ENCODE measurements at regions not wholly inside any gene's neighbourhood (a gene's known extent, or its start where the extent isn't known, plus 50 kb on each side); places are given as distances from the start of the nearest gene placed in this dataset.

- DNase-seq, result no peak
- H3K27me3 ChIP-seq (ENCODE audit: control insufficient read depth, insufficient read depth, low read length), result no peaks in the 10 kb centered on the region
- no peak overlapping the region for H3K4me3 ChIP-seq (ENCODE audit: insufficient read depth, low read depth, low read length)
- H3K36me3 ChIP-seq (replicated peaks; ENCODE audit: control insufficient read depth, insufficient read depth, low read length), result no peaks in the 10 kb centered on the region
Measured at GRCh38 chr18:61736133-61736532, 156.7 kb downstream of the RNF152 start.

DNA sequence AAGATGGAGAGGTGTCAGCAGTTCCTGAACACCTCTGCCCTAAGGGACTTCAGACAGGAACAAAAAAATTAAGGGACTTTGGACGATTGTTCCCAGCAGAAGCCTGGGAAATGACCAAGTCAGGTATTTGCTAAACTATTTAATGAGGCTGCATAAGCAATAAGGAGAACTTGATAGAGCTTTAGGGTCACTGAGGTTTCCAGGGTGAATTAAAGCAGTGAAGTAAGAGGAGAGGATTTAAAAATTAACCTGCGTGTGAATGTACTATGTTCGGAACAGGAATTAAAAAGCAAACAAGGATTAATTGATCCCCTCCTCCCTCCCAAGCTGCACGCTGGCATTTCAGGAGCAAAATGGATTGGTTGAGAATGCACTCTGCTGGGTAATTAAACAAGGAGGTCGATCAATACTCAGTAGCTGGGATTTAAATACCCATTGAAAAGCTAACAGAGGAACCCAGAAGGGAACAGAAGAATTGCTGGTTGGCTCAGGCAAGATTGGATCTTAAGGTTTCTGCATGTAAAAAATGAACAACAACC lies 157.2 kb downstream of the RNF152 start:
- Histone ChIP-seq H3K27me3 (ENCODE audit: control insufficient read depth, insufficient read depth, low read length) (no peaks in the 10 kb centered on the region), H3K4me3 (ENCODE audit: insufficient read depth, low read depth, low read length) (no peak overlapping the region), H3K36me3 (replicated peaks; ENCODE audit: control insufficient read depth, insufficient read depth, low read length) (no peaks in the 10 kb centered on the region)
- no peak for DNase-seq

DNA sequence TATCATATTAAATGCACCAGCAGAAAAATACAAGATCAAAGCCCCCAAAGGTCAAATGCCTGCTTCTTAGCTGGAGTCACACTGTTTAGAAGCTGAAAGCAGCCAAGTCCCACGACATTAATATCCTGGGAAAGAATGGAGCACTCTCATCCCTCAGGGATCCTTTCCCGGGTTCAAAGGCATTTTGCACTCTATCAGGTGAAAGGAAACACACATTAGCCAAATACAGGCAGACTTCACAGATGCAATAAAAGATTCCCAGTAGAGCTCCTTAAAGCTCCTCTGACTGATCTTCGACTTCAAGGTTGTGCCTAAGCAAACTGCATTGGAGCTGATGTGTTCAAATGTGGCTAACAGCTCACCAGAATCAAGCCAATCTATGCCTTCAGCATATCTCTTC lies 158.4 kb downstream of the RNF152 start:
- H3K36me3 ChIP-seq (replicated peaks; ENCODE audit: control insufficient read depth, insufficient read depth, low read length), result no peaks in the 10 kb centered on the region
- no peak for DNase-seq
- no peak overlapping the region for H3K4me3 ChIP-seq (ENCODE audit: insufficient read depth, low read depth, low read length)
- H3K27me3 ChIP-seq (ENCODE audit: control insufficient read depth, insufficient read depth, low read length), result no peaks in the 10 kb centered on the region

DNA sequence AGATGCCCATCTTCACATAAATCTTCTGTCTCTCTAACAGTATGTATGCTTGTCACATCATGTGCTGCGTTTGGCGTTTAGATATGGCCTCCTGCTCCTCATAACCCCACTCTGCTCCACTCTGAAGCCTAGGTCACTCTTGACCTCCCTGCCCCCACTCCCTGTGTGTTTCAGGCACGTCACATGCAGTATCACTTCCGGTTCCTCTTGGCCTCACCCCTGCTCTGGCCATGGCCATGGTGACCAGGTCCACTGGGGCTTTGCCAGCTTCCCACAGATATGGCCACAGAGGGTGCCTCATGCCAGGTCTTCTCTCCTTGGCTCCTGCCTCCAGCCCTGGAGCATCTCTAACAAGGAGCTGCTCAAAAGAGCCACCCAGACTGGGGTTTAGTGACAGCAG lies 160.0 kb downstream of the RNF152 start:
- no peak overlapping the region for H3K4me3 ChIP-seq (ENCODE audit: insufficient read depth, low read depth, low read length)
- no peak for DNase-seq
- no peaks in the 10 kb centered on the region for H3K36me3 ChIP-seq (replicated peaks; ENCODE audit: control insufficient read depth, insufficient read depth, low read length)
- H3K27me3 ChIP-seq (ENCODE audit: control insufficient read depth, insufficient read depth, low read length), result no peaks in the 10 kb centered on the region

DNA sequence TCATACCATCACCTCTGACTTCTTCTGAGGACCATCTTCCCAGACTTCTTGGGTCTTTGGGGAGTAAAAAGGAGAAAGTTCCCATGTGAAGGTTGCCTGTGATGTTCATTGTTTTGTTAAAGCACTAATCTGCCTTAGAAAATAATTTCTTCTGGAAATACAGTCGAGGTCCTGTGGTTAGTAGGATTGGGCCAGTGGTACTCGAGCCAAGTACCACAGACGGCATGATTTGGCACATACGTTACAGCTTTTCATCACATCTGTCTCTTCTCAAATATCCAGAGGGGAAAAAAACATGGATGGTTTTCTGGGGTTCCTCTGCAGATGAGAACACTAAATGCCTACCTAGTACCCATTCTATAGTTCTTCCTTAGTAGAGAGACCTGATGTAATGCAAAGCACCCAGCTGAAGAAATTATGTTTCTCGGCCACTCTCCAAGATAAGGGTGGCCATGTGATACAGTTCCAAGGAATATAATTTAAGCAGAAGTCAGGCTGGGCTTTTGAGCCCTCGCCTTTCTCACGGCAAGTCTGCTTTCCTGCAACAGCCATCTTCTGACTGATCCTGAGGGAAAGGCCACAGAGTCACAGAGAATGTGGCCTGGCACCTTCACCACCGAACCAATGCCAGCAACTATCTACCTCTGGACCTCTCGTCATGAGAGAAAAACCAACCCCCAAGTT lies 161.0 kb downstream of the RNF152 start:
- DNase-seq, result no peak
- no peak overlapping the region for H3K4me3 ChIP-seq (ENCODE audit: insufficient read depth, low read depth, low read length)
- H3K36me3 ChIP-seq (replicated peaks; ENCODE audit: control insufficient read depth, insufficient read depth, low read length), result no peaks in the 10 kb centered on the region
- no peaks in the 10 kb centered on the region for H3K27me3 ChIP-seq (ENCODE audit: control insufficient read depth, insufficient read depth, low read length)

- no peak overlapping the region for H3K4me3 ChIP-seq (ENCODE audit: insufficient read depth, low read depth, low read length)
- H3K36me3 ChIP-seq (replicated peaks; ENCODE audit: control insufficient read depth, insufficient read depth, low read length), result no peaks in the 10 kb centered on the region
- H3K27me3 ChIP-seq (ENCODE audit: control insufficient read depth, insufficient read depth, low read length), result no peaks in the 10 kb centered on the region
- no peak for DNase-seq
Measured at GRCh38 chr18:61731178-61731577, 161.6 kb downstream of the RNF152 start.

DNA sequence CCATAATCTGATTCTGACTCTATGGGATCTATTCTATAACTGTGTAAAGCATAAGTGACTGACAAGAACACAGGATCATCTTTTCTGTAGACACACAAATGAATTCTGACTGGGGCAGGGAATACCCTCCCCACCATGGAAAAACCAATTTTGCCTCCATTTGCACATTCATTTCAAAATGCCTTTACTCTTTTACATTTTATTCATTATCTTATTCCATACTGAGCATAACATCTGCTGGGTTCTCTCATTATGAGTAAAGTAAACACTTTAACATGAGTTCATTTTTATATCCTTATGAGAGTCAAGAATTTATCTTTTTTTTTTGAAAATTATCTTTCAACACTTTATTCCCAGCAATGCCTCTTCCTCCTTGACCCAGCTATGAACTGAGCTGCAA lies 163.5 kb downstream of the RNF152 start:
- DNase-seq, result no peak
- H3K27me3 ChIP-seq (ENCODE audit: control insufficient read depth, insufficient read depth, low read length), result no peaks in the 10 kb centered on the region
- no peak overlapping the region for H3K4me3 ChIP-seq (ENCODE audit: insufficient read depth, low read depth, low read length)
- H3K36me3 ChIP-seq (replicated peaks; ENCODE audit: control insufficient read depth, insufficient read depth, low read length), result no peaks in the 10 kb centered on the region

DNA sequence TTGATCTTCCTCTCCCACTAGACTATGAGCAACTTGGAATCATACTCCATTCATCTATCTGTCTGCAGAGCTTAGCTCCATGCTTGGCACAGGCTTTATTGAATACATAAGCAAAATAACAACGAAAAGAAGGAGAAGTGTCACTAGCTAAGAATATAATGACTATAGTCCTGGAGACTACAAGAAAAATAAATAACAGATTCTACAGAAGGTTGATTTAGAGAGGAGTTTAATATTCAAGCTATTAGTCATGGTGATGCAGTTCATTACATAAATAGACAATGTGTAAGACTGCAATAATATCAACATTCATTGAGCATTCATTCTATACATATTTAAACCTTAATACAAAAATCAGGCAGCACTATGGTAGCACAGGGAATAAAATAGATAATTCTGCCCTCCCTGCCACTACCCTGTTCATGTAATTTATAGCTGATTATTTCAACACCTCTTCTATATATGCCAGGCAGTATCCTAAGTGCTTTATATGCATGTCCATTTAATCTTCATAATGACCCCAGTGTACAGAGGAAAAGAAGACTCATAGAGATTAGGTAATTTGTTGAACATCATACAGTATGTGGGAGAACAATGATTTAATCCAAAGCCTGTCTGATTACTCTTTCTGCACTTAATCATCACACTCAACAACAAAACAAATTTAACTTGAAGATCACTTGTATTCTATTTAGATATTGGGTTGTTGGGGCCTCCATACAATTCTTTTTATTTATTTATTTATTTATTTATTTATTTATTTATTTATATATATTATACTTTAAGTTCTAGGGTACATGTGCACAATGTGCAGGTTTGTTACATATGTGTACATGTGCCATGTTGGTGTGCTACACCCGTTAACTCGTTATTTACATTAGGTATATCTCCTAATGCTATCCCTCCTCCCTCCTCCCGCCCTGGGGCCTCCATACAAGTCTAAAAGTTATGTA lies 165.3 kb downstream of the RNF152 start:
- Histone ChIP-seq H3K4me3 (ENCODE audit: insufficient read depth, low read depth, low read length) (no peak overlapping the region), H3K36me3 (replicated peaks; ENCODE audit: control insufficient read depth, insufficient read depth, low read length) (no peaks in the 10 kb centered on the region), H3K27me3 (ENCODE audit: control insufficient read depth, insufficient read depth, low read length) (no peaks in the 10 kb centered on the region)
- DNase-seq, result no peak

GRCh38 chr18:61724532-61724931 lies 168.3 kb downstream of the RNF152 start:
- Histone ChIP-seq H3K36me3 (replicated peaks; ENCODE audit: control insufficient read depth, insufficient read depth, low read length) (no peaks in the 10 kb centered on the region), H3K27me3 (ENCODE audit: control insufficient read depth, insufficient read depth, low read length) (no peaks in the 10 kb centered on the region), H3K4me3 (ENCODE audit: insufficient read depth, low read depth, low read length) (no peak overlapping the region)
- no peak for DNase-seq

DNA sequence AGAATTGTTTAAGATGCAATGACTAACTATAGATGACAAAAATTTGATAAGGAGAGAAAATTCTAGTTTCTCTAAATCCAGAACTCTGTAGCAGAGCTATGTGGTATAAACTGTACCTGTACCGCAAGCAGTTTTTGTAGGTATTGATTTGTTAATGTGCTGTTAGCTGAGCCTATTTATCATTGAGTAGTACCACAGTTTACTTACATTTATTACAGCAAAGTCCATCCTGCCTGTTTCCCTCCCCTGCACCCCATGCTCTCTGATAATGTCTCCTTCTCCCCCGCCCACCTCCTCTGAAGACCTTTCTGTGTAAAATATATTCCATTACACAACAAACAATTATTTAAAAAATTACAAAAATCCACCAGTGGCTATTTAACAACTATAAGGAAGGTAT lies 170.6 kb downstream of the RNF152 start:
- no peaks in the 10 kb centered on the region for H3K27me3 ChIP-seq (ENCODE audit: control insufficient read depth, insufficient read depth, low read length)
- H3K36me3 ChIP-seq (replicated peaks; ENCODE audit: control insufficient read depth, insufficient read depth, low read length), result no peaks in the 10 kb centered on the region
- no peak for DNase-seq
- H3K4me3 ChIP-seq (ENCODE audit: insufficient read depth, low read depth, low read length), result no peak overlapping the region

DNA sequence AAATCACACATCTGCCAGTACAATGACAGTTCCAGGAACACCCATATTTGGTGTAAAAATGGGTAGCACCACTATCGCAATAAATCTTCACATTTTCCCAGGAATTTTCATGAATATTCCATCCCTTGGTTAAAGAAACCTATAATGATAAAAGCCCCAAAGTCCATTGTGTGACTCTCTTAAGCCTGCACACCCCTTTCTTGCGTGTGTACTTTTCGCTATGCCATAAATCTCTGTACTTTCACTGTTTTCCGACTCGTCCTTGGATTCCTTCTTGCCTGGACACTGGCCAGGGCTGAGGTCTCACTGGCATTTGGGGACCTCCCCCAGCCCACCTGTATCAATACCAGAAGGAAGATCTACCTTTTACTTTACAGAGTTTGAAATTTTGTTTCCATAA lies 172.3 kb downstream of the RNF152 start:
- DNase-seq, result no peak
- H3K27me3 ChIP-seq (ENCODE audit: control insufficient read depth, insufficient read depth, low read length), result no peaks in the 10 kb centered on the region
- H3K36me3 ChIP-seq (replicated peaks; ENCODE audit: control insufficient read depth, insufficient read depth, low read length), result no peaks in the 10 kb centered on the region

DNA sequence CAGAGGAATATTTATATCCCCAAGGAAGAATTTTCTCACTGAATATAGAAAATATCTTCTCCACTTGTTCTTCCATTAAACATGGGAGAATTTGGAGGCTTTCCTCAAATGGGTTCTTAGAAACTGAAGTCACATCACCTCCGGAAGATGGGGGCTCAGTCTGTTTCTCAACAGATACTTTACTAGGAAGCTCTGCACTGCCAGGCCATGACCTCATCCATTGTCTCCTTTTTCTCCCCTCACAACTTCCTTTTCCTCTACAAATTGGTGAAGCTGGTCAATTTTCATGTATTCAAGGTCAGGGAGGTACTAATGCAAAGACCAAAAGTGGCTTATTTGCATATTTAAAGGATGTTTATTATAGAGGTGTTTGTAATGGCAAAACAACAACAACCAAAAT lies 173.1 kb downstream of the RNF152 start:
- Histone ChIP-seq H3K4me3 (ENCODE audit: insufficient read depth, low read depth, low read length) (no peak overlapping the region), H3K27me3 (ENCODE audit: control insufficient read depth, insufficient read depth, low read length) (no peaks in the 10 kb centered on the region), H3K36me3 (replicated peaks; ENCODE audit: control insufficient read depth, insufficient read depth, low read length) (no peaks in the 10 kb centered on the region)
- no peak for DNase-seq

More for the DNA sequence above, 172.3 kb downstream of the RNF152 start:
- no peak overlapping the region for H3K4me3 ChIP-seq (ENCODE audit: insufficient read depth, low read depth, low read length)

- no peak overlapping the region for H3K4me3 ChIP-seq (ENCODE audit: insufficient read depth, low read depth, low read length)
- H3K27me3 ChIP-seq (ENCODE audit: control insufficient read depth, insufficient read depth, low read length), result no peaks in the 10 kb centered on the region
- DNase-seq, result no peak
- H3K36me3 ChIP-seq (replicated peaks; ENCODE audit: control insufficient read depth, insufficient read depth, low read length), result no peaks in the 10 kb centered on the region
Measured at GRCh38 chr18:61718944-61719343, 173.9 kb downstream of the RNF152 start.

- no peak overlapping the region for H3K4me3 ChIP-seq (ENCODE audit: insufficient read depth, low read depth, low read length)
- H3K36me3 ChIP-seq (replicated peaks; ENCODE audit: control insufficient read depth, insufficient read depth, low read length), result no peaks in the 10 kb centered on the region
- DNase-seq, result no peak
- H3K27me3 ChIP-seq (ENCODE audit: control insufficient read depth, insufficient read depth, low read length), result no peaks in the 10 kb centered on the region
Measured at GRCh38 chr18:61714421-61714820, 178.4 kb downstream of the RNF152 start.

GRCh38 chr18:61713502-61713901 lies 179.3 kb downstream of the RNF152 start:
- no peak for DNase-seq
- no peaks in the 10 kb centered on the region for H3K36me3 ChIP-seq (replicated peaks; ENCODE audit: control insufficient read depth, insufficient read depth, low read length)
- H3K27me3 ChIP-seq (ENCODE audit: control insufficient read depth, insufficient read depth, low read length), result no peaks in the 10 kb centered on the region
- H3K4me3 ChIP-seq (ENCODE audit: insufficient read depth, low read depth, low read length), result no peak overlapping the region

All from H7 (cell line).